ENCODE measurements at regions not wholly inside any gene's neighbourhood (a gene's known extent, or its start where the extent isn't known, plus 50 kb on each side); places are given as distances from the start of the nearest gene placed in this dataset.

DNA sequence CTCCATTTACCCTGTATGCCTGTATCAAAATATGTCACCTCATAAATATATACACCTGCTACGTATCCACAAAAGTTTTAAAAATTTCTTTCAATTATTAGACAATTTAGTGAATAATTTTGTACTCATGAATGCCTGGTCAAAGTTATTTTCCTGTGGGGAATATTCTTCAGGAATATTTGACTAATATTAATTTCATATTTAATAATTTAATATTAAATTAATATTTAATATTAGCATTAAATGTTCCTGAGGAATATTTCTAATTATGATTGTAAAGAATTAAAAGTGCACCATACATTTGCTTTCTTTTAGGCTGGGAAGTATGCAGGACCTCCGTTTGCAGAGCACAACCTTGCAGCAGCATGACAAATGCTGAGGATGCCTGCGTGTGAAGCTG is 422.7 kb downstream of the C3orf38 start:
- TF ChIP-seq, protein P1, sequence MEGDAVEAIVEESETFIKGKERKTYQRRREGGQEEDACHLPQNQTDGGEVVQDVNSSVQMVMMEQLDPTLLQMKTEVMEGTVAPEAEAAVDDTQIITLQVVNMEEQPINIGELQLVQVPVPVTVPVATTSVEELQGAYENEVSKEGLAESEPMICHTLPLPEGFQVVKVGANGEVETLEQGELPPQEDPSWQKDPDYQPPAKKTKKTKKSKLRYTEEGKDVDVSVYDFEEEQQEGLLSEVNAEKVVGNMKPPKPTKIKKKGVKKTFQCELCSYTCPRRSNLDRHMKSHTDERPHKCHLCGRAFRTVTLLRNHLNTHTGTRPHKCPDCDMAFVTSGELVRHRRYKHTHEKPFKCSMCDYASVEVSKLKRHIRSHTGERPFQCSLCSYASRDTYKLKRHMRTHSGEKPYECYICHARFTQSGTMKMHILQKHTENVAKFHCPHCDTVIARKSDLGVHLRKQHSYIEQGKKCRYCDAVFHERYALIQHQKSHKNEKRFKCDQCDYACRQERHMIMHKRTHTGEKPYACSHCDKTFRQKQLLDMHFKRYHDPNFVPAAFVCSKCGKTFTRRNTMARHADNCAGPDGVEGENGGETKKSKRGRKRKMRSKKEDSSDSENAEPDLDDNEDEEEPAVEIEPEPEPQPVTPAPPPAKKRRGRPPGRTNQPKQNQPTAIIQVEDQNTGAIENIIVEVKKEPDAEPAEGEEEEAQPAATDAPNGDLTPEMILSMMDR (IDR thresholded peaks at IDR 0.05) = no peak
- TF ChIP-seq POLR2A (IDR thresholded peaks at IDR 0.05) = no peak
